UCSD-AML1 (cell line): ENCODE measurements at regions not wholly inside any gene's neighbourhood (a gene's known extent, or its start where the extent isn't known, plus 50 kb on each side); places are given as distances from the start of the nearest gene placed in this dataset.
"Not testable (repeated sequence)": the region's sequence is repeated elsewhere in the genome, so short reads cannot be mapped to it uniquely, and the experiment has no call there.

Source experiments
- DNase-seq: peaks from one replicate; lab custom pipeline; 2025; ENCODE audit not compliant: unreplicated experiment; lab: John Stamatoyannopoulos, UW

DNA sequence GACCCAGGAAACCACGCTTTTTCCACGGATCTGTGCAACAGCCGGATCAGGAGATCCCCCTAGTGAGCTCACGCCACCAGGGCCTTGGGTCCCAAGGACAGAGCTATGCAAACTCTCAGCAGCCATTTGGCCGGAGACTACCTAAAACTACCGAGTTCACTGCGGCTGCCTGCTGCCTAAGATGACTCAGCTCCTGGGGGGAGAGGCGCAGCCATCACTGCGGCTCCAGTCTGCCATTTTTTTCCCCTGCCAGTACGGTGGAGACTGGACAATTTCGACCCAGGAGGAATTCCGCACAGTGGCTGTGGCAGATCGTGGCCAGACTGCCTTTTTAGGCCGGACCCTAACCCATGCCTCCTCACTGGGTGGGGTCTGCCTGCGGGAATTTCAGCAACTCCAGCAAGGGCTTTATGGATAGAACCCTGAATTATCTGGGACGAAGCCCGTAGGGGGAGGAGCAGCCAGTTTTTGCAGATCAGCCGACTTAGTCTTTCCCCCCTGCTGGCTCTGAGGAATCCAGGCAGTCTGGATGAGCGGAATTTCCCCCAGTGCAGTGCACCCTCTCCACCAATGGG lies 424.9 kb upstream of the UBE2E3 start:
- DNase-seq, result no peak

DNA sequence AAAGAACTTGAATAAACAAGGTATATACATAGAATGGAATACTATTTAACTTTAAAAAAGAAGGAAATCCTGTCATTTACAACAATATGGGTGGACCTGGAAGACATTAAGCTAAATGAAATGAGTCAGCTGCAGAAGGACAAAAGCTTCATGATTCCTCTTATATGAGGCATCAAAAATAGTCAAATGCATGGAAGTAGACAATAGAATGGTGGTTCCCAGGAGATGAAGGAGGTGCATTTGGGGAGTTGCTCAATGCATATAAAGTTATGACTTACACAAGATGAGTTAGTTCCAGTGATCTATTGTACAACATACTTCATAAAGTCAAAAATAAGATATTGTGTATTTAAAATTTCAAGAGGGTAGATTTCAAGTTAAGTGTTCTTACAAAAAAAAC lies 426.1 kb upstream of the UBE2E3 start:
- no peak for DNase-seq

DNA sequence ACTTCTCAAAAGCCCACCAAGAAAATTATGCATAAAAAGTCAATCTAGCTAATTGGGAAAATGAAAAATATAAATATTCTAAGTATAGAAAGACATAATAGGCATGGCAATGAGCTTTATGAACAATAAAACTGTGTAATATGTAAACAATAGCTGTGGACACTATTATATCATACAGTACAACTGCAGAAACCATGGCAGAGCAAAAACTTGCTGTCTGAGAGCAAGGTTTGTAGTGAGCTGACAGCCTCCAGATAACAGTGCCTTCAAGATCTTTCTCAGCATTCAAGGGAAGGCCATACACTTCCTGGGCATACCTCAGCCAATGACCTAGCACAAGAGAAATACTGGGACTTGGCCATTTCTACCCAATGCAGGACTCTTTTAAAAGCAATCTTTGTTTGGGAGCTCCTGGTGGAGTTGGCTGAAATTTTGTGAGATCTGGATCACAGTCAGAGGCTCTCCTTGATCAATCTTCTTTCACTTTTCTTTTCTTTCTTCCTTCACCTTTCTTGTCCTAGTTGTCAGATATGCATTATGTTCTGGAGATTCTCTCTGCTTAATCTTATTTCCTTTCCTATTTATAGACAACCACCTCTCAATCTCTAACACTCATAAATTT lies 427.2 kb upstream of the UBE2E3 start:
- no peak for DNase-seq

DNA sequence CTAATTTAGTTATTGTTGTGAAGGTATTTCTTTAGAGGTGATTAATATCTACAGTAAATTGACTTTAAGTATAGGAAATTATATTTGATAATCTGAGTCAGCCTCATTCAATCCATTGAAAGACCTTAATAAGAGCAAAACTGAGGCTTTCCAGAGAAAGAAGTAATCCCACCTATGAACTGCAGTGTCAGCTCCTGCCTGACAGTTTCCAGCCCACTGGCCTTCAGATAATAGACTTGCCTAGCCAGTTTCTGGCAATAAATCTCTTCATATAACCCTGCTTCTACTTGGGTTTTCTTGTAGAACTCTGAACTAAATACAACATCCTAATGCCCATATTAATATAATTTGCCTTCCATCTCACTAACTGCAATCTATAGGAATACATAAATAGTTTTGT lies 437.9 kb upstream of the UBE2E3 start:
- no peak for DNase-seq

DNA sequence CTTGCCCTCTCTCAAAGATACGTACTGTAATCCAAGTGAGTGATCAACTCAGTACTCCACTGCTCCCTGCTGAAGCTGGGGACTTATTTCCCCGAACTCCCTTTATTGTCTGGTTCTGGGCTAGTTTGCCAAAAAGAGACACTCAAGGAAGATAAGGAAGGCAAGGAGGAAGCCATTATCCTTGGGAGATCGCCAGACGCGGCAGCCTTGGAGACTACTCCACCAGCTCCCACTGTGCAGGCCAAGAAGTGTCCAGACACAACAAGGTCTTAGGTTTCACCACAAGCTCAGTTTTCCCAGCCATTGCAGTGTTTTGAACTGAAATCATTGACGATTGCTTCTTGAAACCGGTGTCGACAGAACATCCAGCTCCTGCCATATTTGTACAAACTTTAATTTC lies 439.6 kb upstream of the UBE2E3 start:
- no peak for DNase-seq

DNA sequence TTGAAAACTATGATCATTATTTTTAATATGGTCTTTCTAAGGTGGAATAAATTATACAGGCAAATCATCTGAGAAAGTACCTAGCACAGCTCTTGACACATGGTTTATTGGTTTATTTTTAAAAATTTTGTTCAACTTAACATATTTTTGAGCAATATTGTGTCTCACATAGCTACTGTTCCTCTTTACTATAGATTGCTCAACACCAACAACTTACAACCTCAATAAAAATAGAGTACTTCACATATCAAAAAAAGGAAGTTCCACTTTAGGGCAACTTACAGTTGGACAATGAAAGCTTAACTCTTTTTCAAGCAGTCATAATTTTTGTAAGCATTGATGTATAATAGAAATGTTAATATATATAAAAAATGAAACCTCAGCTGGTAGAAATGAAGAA lies 440.9 kb upstream of the UBE2E3 start:
- DNase-seq, result no peak

DNA sequence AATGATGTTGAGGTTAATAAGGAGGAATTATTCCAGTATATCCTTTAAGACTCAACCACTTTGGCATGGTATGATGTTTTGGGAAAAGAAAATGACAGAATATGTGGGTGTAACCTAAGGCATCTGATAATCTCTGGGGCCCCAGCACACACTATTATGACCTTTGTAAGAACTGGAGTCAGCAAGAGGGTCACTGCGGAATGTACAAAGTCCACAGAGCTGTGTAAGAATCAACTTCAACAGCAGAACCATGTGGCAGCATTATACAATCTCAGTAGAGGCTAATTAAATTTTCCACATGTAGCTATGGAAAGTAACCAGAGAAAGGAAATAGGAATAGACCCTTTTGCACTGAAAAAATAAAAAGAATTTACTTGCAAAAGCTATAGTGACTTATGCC lies 445.1 kb upstream of the UBE2E3 start:
- no peak for DNase-seq

DNA sequence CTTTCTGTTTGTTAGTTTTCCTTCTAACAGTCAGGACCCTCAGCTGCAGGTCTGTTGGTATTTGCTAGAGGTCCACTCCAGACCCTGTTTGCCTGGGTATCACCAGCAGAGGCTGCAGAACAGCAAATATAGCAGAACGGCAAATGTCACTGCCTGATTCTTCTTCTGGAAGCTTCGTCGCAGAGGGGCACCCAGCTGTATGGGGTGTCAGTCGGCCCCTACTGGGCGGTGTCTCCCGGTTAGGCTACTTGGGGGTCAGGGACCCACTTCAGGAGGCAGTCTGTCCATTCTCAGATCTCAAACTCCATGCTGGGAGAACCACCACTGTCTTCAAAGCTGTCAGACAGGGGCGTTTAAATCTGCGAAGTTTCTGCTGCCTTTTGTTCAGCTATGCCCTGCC lies 448.6 kb upstream of the UBE2E3 start:
- not testable (repeated sequence) for DNase-seq

DNA sequence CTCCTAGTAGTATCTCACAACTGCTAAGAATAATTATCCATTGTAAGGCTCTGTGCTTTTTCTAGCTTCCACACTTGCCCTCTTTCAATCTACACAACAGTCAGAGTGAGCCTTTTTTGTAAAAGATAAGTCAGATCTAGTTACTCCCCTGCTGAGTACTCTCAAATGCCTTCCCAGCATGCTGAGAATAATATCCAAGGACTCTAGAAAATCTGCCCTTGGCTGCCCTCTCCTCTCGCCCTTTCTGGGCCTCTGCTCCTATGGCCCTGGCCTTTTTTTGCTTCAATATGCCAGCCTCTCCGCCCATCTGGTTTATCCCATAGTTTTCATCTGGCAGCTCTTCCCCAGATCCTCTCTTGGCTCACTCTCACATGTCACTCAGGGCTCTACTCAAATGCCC lies 455.9 kb upstream of the UBE2E3 start:
- no peak for DNase-seq

DNA sequence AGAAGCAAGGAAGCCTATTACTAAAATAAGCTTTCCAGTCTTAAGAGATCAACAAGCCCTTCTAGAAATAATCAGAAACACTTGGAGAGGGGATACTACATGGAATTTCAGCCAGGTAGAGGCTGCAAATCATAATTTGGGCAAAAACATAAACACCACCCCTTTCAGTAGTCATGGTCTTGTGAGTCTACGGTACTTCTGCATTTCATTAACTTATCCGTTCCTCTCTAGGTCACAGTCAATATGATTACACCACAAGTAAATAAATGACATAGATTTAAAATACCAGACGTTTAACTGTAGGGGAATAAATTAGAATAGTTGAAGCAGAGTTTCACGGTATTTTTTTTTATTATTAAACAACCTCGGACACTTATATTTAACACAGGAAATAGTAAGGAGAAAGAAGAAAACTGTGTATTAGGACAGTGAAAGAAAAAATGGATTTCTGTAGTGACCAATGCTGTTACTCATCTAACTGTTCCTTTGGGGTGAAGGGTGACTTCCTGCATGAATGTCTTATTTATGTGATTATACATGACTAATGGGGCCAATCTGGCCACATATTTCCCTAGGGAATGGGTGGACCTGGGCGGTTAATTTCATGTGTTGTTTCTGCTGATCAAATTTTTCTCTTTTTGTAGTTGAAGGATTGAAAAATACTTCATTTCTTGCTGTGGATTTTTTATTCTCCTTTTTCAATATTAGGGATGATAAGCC lies 456.6 kb upstream of the UBE2E3 start:
- no peak for DNase-seq

DNA sequence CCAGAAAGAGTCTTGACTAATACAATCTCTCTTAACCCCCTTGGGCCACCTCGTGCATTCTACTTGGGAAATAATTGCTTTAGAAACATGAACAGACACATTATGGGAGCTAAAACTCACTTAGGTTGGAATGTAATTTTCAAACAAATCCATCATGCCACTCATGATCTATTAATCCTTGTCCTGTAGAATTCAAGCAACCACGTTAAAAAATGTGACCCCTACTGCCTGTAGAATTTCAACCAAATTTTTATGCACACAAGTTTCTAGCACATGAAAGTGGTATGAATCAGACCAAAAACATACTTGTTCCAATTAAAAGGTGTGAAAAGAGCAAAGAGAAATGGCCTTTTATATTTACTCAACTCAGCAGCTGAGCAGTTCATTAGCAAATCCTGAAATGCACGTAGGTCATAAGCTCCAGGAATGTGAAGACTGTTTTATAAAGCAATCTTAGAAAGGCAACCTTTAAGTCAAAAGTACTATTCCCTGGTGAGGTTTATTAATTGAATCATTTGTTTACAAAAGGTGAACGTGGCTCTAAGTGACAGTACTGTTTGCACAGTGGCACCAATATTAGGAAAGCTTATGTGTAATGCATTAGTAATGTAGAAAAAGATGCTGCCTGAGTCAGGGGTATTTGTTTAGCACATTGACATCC lies 459.4 kb upstream of the UBE2E3 start:
- no peak for DNase-seq

DNA sequence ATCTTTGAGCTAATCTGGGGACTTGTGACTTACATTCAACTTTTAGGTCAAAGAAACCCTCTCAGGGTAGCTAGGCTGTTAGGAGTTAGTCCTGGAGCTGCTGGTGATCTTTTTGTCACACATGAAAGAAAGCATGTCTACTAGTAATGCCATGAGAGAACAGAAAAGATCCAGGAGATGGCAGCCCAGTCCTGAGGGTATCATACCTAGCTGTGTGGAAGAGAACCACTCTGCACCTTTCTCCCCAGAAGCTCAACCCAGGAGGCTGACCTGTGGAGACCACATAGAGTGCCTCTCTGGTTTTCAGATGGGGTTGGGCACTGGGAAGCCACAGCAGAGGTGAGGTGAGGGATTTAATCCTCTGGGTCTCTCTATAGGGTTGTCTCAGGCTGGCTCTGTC lies 460.2 kb upstream of the UBE2E3 start:
- DNase-seq, result peak; percentile 8

DNA sequence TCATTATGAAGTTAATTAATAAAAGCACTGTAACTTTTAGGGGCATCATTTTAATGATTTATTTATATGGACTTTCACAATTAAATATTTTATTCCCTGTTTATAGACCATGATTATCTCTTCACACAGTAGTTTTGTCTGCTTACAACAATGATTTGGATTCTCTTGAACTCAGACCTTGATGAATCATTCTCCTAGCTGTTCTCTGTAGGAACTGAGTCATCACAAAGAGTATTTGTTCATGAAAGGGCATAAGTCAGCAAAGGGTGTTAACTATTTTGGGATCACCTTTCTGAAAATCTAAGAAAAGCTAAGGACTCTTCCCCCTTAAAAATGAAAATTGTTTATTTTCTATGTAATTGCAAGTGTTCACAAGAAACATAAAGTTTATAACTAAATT lies 461.1 kb upstream of the UBE2E3 start:
- no peak for DNase-seq

DNA sequence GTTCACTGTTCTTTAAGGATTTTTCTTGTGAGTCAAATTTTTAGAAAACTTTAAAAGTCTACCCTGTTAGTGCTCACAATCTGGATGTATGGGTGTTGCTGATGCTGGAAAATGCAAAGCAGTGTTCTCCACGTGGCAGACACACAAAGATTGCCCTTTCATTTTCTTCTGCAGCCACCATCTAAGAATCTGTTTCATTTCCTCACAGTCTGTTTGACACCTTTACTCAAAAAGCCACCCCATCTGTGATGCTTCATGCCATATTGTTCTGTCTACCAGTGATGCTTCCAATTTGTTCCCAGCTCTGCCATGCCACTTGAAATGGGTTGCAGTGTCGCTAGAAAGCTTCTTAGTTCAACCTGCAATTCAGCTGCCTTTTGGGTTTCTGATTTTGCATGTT lies 464.2 kb upstream of the UBE2E3 start:
- DNase-seq, result no peak

DNA sequence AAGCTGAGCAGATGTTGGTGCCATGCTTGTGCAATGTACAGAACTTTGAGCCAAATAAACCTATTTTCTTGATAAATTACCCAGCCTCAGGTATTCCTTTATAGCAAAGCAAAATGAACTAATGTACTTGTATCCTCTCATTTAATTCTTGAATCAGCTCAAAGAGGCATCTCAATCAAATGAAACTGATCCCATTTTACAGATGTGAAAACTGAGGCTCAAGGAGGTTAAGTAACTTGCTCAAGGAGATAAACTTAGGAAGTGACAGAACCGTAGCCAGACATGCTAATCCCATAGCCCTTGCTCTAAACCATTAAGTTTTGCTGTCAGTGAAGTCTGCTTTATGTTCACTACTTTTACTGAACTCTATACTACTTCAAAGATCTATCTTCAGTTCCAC lies 467.0 kb upstream of the UBE2E3 start:
- DNase-seq, result no peak

DNA sequence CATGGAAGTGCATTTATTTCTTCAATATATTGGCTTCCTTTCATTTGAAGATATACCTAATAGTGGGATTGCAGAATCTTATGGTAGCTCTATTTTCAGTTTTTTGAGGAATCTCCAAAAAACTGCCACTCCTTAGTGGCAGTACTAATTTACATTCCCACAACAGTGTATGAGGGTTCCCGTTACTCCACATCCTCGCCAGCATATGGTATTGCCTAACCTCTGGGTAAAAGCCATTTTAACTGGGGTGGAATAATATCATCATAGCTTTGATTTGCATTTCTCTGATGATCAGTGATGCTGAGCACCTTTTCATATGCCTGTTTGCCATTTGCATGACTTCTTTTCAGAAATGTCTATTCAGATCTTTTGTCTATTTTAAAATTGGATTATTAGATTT lies 471.9 kb upstream of the UBE2E3 start:
- no peak for DNase-seq

DNA sequence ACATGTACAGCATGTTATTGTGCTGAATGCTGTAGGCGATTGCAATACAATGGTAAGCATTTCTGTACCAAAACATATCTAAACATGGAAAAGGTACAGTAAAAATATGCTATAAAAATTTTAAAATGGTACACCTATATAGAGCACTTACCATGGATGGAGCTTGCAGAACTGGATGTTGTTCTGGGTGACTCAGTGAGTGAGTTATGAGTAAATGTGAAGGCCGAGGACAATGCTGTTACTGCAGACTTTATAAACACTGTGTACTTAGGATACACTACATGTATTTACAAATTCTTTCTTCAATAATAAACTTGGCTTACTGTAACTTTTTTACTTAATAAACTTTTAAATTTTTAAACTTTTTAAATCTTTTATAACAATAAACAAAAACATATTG lies 473.4 kb upstream of the UBE2E3 start:
- DNase-seq, result no peak

DNA sequence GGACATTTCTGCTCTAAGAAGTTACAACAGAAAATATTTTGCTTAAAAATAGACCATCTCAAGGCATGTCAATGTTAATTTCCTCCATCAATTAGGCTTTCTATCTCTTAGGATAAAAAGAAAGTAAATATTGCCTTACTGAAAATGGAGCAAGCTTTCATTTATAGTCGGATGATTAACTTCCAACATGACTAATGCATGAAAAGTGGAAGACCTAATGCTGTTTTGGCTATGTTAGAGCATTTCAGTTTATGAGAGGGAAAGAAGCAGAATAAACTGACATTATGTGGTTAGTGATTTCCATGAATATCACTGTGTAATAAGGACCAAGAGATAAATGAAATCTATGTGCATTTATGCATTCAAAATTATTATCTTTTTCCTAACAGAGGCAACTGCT lies 475.2 kb upstream of the UBE2E3 start:
- DNase-seq, result no peak

DNA sequence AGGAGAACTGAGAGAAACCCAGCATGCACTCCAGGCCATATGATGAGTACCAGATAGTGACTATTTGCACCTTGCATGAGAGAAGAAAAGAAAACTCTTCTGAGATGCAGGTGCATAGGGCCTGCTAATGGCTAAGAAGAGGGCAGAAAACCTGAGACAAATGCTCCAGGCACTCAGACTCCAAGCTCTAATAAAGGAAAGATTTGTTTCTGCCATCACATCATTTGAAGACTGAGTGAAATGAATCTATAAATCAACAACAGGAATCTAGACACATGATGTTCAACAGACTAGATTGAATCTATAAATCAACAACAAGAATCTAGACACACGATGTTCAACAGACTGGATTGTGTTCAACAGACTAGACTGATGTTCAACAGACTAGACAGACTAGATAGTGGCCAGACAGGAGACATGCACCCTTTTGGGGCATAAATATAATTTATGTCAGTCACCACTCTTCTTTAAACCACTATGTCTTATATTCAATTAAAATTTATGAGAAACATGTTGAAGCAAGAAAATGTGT lies 482.7 kb upstream of the UBE2E3 start:
- no peak for DNase-seq

DNA sequence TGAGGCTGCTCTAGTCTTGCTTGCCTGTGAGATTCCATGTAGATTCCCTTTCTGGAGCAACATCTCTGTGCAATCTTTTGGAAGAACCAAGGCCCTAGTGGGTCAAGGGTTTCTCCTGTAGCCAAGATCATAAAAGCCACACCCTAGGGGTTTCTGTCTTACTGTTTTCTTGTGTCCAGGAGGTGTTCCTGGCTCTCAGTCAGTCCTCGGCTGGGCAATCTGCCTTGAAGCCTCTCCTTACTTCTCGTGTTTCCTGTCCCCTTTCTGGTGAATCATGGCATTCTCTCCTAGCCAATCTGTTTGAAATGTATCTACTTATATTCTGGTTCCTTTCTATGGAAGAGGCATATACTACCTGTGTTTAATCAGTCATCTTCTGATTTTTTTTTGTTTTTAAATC lies 484.8 kb upstream of the UBE2E3 start:
- DNase-seq, result no peak

DNA sequence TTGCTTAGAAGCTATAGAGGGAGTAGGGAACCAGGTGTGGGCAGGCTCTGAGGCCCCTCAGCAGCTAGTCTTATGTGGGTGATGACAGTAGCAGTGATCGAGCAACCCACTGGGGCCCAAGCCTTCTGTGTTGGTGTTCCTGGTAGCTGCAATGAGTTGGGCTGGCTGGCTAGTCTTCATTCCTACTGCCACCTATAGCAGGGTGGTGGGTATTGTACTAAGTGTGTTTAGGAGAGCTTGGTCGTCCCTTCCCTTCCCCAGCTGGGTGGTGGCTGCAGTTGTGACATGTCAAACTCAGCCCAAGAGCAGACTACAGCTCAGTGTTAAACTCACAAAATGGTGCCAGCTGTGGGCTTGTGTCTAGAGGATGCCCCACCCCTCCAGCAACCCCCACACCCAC lies 486.1 kb upstream of the UBE2E3 start:
- no peak for DNase-seq

DNA sequence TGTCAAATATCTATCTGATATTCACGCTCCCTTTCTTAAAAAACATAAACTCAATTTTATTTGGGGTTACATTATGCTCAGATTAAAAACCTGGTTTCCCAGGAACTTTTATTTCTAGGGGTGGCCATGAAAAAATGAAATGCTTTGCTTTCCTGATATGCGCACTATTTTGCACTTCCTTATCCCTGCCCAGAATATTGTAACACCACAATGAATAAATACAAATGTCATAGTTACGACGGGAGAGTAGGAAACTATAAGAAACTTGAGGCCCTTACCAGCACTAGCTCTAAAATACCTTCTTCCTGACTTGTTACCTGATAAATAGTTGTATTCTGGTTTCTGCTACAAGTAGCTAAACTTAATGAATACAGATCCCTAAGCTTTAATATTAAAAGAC lies 475.6 kb upstream of the CWC22 start:
- no peak for DNase-seq
